ENCODE measurements at regions not wholly inside any gene's neighbourhood (a gene's known extent, or its start where the extent isn't known, plus 50 kb on each side); places are given as distances from the start of the nearest gene placed in this dataset.

DNA sequence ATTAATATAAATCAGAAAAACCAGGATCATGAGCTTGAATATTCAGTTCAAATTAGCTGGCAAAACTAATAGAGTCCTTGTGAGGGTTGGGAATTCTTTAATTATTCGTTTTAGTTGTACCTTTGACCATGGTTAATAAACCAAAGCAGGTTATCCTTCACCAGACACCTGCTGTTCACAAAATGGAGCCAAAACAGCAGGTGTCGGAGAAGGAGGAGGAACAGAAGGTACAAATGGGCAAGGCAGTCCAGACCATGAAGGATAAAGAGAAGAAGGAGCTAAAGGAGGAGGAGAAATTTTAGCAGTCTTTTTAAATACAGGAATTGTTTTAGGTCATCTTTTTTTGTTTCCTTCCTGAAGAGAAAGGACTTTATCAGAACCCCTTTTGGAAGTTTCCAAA lies 106.1 kb downstream of the NHLRC3 start:
- intact Hi-C loops (cut with DNase I), result loop anchor here in 1 of 2 donors (10.0 kb wide), 2 partner anchors 120 to 460 kb away; partner anchors contain the start of gene LHFPL6
- no peaks in the 10 kb centered on the region for H3K9me3 ChIP-seq
- H3K27me3 ChIP-seq, result no peaks in the 10 kb centered on the region
- ATAC-seq (no peak), DNase-seq (no peak)
- TF ChIP-seq, protein P1, sequence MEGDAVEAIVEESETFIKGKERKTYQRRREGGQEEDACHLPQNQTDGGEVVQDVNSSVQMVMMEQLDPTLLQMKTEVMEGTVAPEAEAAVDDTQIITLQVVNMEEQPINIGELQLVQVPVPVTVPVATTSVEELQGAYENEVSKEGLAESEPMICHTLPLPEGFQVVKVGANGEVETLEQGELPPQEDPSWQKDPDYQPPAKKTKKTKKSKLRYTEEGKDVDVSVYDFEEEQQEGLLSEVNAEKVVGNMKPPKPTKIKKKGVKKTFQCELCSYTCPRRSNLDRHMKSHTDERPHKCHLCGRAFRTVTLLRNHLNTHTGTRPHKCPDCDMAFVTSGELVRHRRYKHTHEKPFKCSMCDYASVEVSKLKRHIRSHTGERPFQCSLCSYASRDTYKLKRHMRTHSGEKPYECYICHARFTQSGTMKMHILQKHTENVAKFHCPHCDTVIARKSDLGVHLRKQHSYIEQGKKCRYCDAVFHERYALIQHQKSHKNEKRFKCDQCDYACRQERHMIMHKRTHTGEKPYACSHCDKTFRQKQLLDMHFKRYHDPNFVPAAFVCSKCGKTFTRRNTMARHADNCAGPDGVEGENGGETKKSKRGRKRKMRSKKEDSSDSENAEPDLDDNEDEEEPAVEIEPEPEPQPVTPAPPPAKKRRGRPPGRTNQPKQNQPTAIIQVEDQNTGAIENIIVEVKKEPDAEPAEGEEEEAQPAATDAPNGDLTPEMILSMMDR (IDR thresholded peaks at IDR 0.05), result no peak
- H3K27ac ChIP-seq, result no peak overlapping the region
- no peaks in the 10 kb centered on the region for H3K36me3 ChIP-seq
- H3K4me3 ChIP-seq, result no peak overlapping the region
- peaks cover 0 to 4% of the 10 kb centered on the region in 2 donors for H3K4me1 ChIP-seq

DNA sequence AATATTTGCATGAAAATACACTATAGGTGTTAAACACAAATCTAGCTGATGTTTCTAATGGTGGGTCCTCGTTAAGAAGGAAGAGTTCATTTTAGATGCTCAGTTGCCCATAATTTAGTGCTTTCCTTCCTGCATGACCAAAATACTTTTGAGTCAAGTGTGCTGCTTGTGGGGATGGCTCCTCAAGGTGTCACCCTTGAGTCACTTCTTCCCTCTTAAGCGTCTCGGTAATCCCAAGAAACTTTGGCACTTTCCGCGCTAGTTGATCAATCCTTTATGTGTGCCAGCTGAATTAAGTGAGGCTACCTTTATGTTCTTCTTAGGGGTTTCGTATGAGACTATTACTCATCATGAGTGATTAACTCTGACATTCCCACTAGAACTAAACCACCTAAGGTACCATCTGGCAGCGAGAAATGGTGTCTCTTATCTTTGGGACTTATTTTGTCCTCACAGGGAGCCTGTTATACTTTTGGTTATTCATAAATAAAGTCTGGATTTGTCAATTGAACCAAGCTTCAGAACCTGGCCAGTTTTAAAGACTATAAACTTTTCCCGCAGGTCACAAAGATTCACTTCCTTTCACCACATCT lies 106.8 kb downstream of the NHLRC3 start:
- Histone ChIP-seq H3K36me3 (no peaks in the 10 kb centered on the region), H3K4me1 (peaks cover 0 to 4% of the 10 kb centered on the region in 2 donors), H3K27ac (no peak overlapping the region), H3K9me3 (no peaks in the 10 kb centered on the region), H3K27me3 (no peaks in the 10 kb centered on the region), H3K4me3 (no peak overlapping the region)
- intact Hi-C loops (cut with DNase I), result loop anchor here in 1 of 2 donors (10.0 kb wide), 2 partner anchors 120 to 460 kb away; partner anchors contain the start of gene LHFPL6
- DNase-seq (peak in 2 of 4 donors; percentile 67 to 83), ATAC-seq (peak; percentile 64)
- TF ChIP-seq, protein P1 (IDR thresholded peaks at IDR 0.05), result peak; percentile 55 to 71

DNA sequence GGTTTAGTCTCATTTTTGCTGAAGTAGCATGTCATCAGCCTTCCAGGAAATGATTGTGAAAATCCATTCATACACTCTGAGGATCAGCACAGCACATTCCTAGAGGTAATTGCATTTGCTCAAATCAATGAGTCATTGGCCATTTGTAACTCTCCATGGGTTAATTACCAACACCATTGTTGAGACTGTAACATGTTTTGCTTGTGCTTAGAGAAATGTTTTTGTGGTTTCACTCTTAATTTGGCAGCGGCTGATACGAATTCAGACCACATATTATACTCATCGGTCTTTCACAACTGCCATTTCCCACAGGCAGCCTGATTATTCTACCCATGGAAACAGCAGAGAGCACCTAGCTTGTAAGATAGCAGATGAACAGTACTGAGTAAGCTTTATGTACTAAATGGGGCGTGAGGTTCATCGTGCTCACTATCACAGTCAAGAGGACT lies 110.3 kb downstream of the NHLRC3 start:
- Histone ChIP-seq H3K27ac (no peak overlapping the region), H3K27me3 (no peaks in the 10 kb centered on the region), H3K9me3 (no peaks in the 10 kb centered on the region), H3K4me3 (no peak overlapping the region), H3K36me3 (no peaks in the 10 kb centered on the region), H3K4me1 (peaks cover 0 to 4% of the 10 kb centered on the region in 2 donors)
- DNase-seq, result no peak
- TF ChIP-seq, protein P1 (IDR thresholded peaks at IDR 0.05), result no peak
- ATAC-seq, result peak; percentile 52
- intact Hi-C loops (cut with DNase I), result loop anchor here in 1 of 2 donors (10.0 kb wide), 2 partner anchors 116 to 456 kb away; partner anchors contain the start of gene LHFPL6

DNA sequence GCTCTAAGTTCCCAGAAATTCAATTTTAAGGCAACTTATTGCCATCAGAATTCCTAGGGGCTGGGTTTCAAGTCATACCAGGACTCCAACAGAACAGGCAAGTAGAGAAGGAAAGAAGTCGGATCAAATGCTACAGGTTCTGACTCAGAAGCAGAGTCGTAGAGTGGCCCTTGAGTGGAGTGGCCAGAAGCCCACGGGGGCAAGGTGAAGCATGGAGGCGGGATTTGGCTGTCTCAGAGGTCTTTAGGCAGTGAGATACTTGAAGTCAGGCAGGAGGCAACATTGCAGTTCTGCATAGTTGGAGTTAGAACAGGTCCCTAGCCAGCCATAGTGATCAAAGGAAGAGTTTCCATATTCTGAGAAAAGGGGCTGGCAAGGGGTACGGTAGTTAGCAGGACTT lies 111.6 kb downstream of the NHLRC3 start:
- peak in 2 of 4 donors; percentile 40 to 64 for DNase-seq
- peaks cover 0 to 4% of the 10 kb centered on the region in 2 donors for H3K4me1 ChIP-seq
- intact Hi-C loops (cut with DNase I), result loop anchor here in 1 of 2 donors (10.0 kb wide), 2 partner anchors 115 to 455 kb away; partner anchors contain the start of gene LHFPL6
- no peak overlapping the region for H3K27ac ChIP-seq
- H3K9me3 ChIP-seq, result no peaks in the 10 kb centered on the region
- no peak overlapping the region for H3K4me3 ChIP-seq
- H3K36me3 ChIP-seq, result no peaks in the 10 kb centered on the region
- no peaks in the 10 kb centered on the region for H3K27me3 ChIP-seq
- ATAC-seq, result peak; percentile 80
- TF ChIP-seq, protein P1 (IDR thresholded peaks at IDR 0.05), result no peak

DNA sequence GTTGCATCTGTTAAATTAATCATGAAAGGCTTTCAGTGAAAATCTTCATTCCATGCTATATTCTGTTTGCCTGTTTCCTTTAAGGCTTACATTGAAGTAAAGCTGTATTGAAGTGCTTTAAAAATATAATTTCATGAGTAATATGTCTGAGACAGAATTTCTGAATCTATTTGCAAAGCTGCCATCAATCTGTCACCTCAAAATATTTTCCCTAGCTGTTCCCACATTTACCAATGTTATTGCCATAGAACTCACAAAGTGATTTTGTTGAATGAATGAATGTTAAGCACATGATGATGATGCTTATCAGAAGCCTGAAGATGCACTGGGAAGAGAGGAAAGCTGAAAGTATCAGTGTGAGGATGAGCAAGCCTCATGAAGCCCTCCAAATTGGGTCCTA lies 115.8 kb downstream of the NHLRC3 start:
- H3K9me3 ChIP-seq, result no peaks in the 10 kb centered on the region
- H3K4me3 ChIP-seq, result no peak overlapping the region
- no peaks in the 10 kb centered on the region for H3K36me3 ChIP-seq
- H3K4me1 ChIP-seq, result no peaks in the 10 kb centered on the region
- no peak for ATAC-seq
- no peak for DNase-seq
- intact Hi-C loops (cut with DNase I), result no loop called here
- no peaks in the 10 kb centered on the region for H3K27me3 ChIP-seq
- no peak overlapping the region for H3K27ac ChIP-seq
- TF ChIP-seq, protein P1 (IDR thresholded peaks at IDR 0.05), result no peak
